Loucy (cell line): ENCODE measurements at regions not wholly inside any gene's neighbourhood (a gene's known extent, or its start where the extent isn't known, plus 50 kb on each side); places are given as distances from the start of the nearest gene placed in this dataset.

ENCODE experiments used
- EZH2phosphoT487 ChIP-seq: fragments of 200-600 bp; IDR thresholded peaks from 2 replicates; pipeline ENCODE4 v1.6.1; 2018; ENCODE audit warnings: antibody characterized with exemption, mild to moderate bottlenecking, moderate library complexity, borderline replicate concordance
- TF ChIP-seq, protein P1 (sequence below): fragments of 200-600 bp; sonication (generic); conservative IDR thresholded peaks from 2 replicates; pipeline ENCODE4 v1.5.1; 2014; ENCODE audit warnings: mild to moderate bottlenecking, antibody characterized with exemption, low read length

DNA sequence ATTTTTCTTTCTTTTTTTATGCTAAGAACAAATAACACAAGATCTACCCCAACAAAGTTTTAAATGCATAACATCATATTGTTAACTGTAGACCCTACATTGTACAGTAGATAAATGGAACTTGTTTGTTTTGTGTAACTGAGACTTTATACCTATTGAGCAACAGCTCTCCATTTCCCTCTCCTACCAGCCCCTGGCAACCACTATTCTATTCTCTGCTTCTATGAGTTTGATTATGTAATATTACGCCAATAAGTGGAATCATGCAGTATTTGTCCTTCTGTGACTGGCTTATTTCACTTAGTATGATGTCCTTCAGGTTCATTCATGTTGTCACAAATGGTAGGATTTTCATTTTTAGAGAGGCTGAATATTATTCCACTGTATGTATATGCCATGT, 308.2 kb upstream of the PRR16 start:
- TF ChIP-seq, protein P1, sequence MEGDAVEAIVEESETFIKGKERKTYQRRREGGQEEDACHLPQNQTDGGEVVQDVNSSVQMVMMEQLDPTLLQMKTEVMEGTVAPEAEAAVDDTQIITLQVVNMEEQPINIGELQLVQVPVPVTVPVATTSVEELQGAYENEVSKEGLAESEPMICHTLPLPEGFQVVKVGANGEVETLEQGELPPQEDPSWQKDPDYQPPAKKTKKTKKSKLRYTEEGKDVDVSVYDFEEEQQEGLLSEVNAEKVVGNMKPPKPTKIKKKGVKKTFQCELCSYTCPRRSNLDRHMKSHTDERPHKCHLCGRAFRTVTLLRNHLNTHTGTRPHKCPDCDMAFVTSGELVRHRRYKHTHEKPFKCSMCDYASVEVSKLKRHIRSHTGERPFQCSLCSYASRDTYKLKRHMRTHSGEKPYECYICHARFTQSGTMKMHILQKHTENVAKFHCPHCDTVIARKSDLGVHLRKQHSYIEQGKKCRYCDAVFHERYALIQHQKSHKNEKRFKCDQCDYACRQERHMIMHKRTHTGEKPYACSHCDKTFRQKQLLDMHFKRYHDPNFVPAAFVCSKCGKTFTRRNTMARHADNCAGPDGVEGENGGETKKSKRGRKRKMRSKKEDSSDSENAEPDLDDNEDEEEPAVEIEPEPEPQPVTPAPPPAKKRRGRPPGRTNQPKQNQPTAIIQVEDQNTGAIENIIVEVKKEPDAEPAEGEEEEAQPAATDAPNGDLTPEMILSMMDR: no peak
- no peak for TF ChIP-seq EZH2phosphoT487
